HG03066 (cell line): ENCODE measurements at regions not wholly inside any gene's neighbourhood (a gene's known extent, or its start where the extent isn't known, plus 50 kb on each side); places are given as distances from the start of the nearest gene placed in this dataset.
"Not testable (repeated sequence)": the region's sequence is repeated elsewhere in the genome, so short reads cannot be mapped to it uniquely, and the experiment has no call there.

Experiments
- ATAC-seq: cut with Tn5 transposase; IDR thresholded peaks from one replicate; pipeline ENCODE4 v1.9.1; 2021; ENCODE audit warnings: low read depth; ENCODE audit not compliant: unreplicated experiment

DNA sequence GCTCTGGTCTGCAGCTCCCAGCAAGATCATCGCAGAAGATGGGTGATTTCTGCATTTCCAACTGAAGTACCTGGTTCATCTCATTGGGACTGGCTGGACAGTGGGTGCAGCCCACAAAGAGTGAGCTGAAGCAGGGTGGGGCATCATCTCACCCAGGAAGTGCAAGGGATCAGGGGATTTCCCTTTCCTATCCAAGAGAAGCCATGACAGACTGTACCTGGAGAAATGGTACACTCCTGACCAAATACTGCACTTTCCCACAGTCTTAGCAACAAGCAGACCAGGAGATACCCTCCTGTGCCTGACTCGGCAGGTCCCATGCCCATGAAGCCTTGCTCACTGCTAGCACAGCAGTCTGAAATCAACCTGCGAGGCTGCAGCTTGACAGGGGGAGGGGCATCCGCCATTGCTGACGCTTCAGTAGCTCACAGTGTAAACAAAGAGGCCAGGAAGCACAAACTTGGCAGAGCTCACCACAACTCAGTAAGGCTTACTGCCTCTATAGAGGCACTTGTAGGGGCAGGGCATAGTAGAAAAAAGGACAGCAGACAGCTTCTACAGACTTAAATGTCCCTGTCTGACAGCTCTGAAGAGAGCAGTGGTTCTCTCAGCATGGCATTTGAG lies 60.5 kb downstream of the AREG start:
- not testable (repeated sequence) for ATAC-seq

GRCh38 chr4:74509363-74509762 lies 64.4 kb downstream of the AREG start:
- ATAC-seq = not testable (repeated sequence)

- no peak for ATAC-seq
Observed at GRCh38 chr4:74516303-74516702, 71.4 kb downstream of the AREG start.

GRCh38 chr4:74517996-74518395 lies 73.1 kb downstream of the AREG start:
- ATAC-seq = no peak

GRCh38 chr4:74522251-74522991 lies 77.5 kb downstream of the AREG start:
- no peak for ATAC-seq

DNA sequence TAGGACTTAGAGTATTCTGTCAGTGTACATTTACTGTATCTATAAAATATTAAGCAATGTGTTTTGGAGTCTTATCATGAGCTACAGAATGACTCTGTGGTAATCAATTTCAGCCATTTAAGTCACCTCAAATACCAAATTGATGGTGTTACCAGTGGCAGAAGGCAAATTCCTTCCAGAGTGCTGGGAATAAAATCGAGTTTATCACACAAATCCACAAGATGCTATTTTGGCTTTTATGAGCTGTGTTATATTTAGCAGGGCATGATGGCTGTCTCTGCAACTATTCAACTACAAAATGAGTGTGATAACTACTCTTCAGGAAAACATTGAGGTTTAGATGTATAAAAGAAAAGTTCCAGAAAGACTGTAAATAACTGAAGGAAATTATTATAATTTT lies 78.2 kb downstream of the AREG start:
- no peak for ATAC-seq

- ATAC-seq = no peak
Observed at GRCh38 chr4:74524985-74525384, 80.0 kb downstream of the AREG start.

DNA sequence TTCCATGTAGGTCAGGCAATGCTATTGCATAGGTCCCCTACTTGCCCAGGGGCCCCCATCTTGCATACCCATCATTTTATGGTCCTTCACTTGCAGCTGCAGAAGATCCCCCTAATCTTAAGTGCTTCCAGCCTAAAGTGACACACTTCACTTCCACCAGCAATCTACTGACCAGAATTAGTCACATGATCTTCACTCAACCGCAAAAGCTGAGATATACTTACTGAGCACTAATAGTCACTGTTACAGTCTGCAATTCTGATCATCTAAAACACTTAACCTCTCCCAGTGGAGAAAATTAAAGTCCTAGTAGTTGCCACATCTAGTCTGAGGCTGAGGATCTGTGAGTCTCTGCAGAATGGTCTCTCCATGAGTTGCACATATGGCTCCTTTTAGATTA lies 82.1 kb downstream of the AREG start:
- ATAC-seq = no peak

GRCh38 chr4:74528178-74528577 lies 83.2 kb downstream of the AREG start:
- ATAC-seq = no peak

- ATAC-seq = no peak
Observed at GRCh38 chr4:74529284-74530041, 84.5 kb downstream of the AREG start.

DNA sequence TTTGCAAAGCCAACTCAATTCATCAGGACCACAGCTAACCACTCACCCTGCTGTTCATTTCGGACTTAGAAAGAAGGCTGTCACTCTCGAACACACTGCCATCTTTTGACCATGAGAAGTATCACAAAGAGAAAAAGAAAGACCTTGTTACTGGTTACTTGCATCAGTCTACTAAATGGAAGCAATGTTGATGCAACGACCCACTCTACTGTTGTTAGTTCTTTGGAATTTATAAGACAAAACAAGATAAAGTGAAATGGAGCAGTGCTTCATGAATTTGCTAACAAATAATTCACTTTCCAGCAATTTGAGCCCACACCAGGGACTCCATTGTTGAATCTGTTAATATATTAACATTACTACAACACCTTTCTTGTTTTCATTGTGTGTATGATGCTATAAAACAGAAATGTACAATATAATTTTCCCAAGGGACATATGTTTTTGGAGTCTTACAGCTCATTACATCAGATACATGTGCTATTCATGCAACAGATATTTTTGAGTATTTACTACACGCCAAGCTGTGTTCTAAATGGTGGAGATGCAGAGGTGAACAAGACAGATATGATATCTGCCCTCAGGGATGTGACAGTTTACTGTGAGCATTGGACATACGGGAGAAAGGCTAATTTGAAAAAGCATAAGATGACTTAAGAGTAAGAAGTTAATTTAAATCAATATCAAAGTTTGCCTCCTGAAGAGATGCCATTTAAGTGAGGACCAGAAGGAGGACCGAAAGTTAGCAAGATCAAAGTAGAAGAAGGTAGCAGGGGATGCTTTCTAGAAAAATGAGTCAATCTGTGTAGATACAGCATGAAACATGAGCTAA lies 87.2 kb downstream of the AREG start:
- ATAC-seq = no peak

DNA sequence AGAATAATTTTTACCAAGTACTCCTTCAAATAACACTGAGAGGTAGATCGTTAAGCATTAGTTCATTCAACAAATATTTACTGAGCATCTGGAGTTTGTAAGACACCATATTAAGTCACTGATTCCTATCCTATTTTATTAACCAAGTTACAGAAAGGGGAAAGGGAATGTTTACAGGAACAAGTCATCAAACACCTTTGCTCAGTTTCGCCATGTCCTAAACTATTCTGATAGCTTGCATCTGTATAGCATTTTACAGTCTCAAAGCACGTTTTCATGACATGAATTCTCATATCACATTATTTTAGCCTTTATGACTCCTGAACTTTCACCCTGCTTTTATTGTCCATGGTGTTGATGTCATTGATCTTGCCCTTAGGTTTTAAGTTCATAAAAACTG lies 89.2 kb downstream of the AREG start:
- ATAC-seq = no peak

- ATAC-seq = no peak
Observed at GRCh38 chr4:74534936-74535335, 90.0 kb downstream of the AREG start.

GRCh38 chr4:74535512-74535911 lies 90.6 kb downstream of the AREG start:
- no peak for ATAC-seq

DNA sequence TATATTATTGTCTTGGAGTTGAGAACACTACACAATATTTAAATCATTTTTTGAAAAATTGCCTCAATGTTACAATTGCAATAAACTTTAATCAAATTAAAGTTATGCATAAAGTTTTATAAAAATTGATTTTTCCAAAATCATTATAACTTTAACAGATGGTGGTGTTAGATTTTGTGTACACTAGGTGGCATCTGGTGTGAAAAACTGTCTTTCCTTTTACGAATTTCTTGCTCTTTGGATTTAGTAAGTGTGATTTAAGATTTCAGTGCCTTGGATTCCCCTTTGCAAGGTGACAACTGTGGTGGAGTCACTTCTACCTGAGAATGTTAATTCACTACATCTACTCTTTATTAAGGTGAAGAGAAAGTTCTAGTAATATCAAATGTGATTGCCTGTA lies 91.6 kb downstream of the AREG start:
- ATAC-seq = no peak

DNA sequence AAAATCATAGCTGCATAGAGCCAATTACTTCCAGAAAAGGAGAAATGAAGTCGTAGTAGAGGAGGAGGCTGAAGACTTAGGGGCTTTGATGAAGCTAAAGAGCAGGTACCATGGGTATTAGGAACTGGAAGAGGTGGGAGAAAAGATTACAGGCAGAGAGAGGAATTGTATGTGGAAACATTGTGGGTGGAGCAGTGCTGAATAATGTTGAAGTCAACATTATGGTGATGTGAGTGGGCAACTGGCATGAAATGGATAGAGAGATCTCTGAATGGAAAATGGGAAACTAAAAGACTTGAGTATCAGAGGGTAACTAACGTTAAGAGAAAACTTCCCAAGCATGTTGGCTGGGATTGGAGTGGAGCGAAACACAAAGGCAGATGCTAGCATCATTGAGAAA lies 92.5 kb downstream of the AREG start:
- no peak for ATAC-seq

DNA sequence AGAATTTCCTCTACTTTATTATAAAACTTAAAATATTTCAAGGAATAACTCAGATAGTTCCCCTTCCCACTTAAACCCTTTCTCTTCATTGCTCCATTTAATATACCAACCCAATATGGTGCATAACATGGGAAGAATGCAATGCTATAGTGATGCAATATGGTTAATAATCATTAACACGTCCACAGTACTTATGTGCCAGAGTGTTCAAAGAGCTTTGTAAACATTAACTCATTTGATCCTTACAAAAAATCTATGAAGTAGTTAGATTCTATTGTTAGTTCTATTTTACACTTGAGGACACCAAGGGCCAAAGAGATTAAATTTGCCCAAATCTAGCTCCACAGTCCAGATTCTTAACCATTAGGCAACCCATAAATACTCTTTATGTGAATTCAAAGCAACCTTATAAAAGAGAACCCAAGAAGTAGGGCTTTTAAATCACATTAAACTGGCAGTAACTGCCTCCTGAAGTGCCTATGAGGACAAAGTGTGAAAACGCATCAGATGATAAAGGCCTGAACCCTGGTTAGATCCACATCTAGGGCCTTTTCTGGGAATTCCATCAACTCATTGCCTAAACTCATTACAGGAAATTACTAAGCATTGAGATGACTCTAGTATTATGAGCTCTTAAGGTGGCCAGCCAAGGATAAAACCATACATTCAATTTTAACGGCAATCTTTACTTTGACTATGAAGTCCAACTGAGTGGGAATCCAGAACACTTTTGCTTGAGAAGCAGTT lies 94.3 kb downstream of the AREG start:
- no peak for ATAC-seq

DNA sequence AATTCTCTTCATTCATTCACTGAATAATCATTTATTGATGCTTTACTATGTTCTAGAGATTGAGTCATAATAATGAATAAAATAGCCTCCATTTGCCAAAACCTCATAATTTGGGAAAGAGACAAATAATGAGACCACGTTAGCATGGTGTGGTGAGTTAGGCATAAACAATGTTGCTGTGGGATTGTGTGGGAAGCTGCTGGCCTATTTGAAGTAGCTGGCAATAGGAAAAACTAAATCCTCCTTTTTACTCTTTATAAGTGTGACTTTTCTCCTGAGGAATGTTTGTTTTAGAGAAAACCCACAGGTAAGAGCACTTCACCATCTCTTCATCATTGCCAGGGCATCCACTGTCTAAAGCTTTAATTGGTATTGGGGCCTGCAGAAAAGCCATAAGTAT lies 95.3 kb downstream of the AREG start:
- no peak for ATAC-seq

DNA sequence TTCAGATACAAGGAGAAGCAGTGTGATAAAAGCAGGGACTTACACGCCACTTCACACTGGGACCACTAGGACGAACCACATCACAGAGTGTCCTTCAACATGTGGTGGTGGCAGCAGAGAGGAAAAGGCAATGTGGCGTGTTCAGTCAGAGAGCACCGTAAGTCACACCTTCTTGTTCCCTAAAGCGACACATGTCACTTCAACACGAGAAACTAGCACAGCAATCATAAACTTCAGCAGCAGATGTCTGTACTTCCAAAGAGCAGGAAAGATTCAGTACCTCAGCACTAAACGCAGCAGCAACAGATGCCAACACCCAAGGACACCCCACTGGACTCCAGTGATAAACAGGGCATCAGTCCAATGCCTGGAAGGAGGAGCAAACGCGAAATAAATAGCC lies 96.7 kb downstream of the AREG start:
- no peak for ATAC-seq

- ATAC-seq = peak; percentile 90
Observed at GRCh38 chr4:74543231-74543781, 98.4 kb downstream of the AREG start.
